Inferior parietal cortex (tissue), 1 donor: ENCODE measurements at regions not wholly inside any gene's neighbourhood (a gene's known extent, or its start where the extent isn't known, plus 50 kb on each side); places are given as distances from the start of the nearest gene placed in this dataset.
"Not testable (repeated sequence)": the region's sequence is repeated elsewhere in the genome, so short reads cannot be mapped to it uniquely, and the experiment has no call there.

Experiments
- DNase-seq: peaks from one replicate; pipeline ENCODE4 v3.0.0-alpha.2; 2016; ENCODE audit errors: extremely low spot score

GRCh38 chr12:78269620-78270019, 438.9 kb downstream of the NAV3 start:
- DNase-seq: no peak

GRCh38 chr12:78271546-78271945, 440.9 kb downstream of the NAV3 start:
- no peak for DNase-seq

- no peak for DNase-seq
These were observed 445.2 kb downstream of the NAV3 start for GRCh38 chr12:78275886-78276285.

GRCh38 chr12:78278706-78279190, 448.1 kb downstream of the NAV3 start:
- no peak for DNase-seq

GRCh38 chr12:78279567-78279966, 448.9 kb downstream of the NAV3 start:
- DNase-seq: no peak

- DNase-seq: not testable (repeated sequence)
These were observed 450.4 kb downstream of the NAV3 start for GRCh38 chr12:78281102-78281501.

GRCh38 chr12:78284417-78284816, 453.7 kb downstream of the NAV3 start:
- no peak for DNase-seq

- DNase-seq: no peak
These were observed 460.1 kb downstream of the NAV3 start for GRCh38 chr12:78290606-78291345.

- DNase-seq: no peak
These were observed 462.5 kb downstream of the NAV3 start for GRCh38 chr12:78293059-78293686.

- not testable (repeated sequence) for DNase-seq
These were observed 470.6 kb downstream of the NAV3 start for GRCh38 chr12:78301282-78301681.

- no peak for DNase-seq
These were observed 475.1 kb downstream of the NAV3 start for GRCh38 chr12:78305808-78306207.

- no peak for DNase-seq
These were observed 475.5 kb downstream of the NAV3 start for GRCh38 chr12:78306236-78306635.

- DNase-seq: no peak
These were observed 478.0 kb downstream of the NAV3 start for GRCh38 chr12:78308701-78309100.

- DNase-seq: no peak
These were observed 484.3 kb downstream of the NAV3 start for GRCh38 chr12:78315028-78315427.

- DNase-seq: no peak
These were observed 485.4 kb downstream of the NAV3 start for GRCh38 chr12:78316136-78316535.

- no peak for DNase-seq
These were observed 486.2 kb downstream of the NAV3 start for GRCh38 chr12:78316631-78317468.

GRCh38 chr12:78321696-78322095, 491.0 kb downstream of the NAV3 start:
- no peak for DNase-seq

- no peak for DNase-seq
These were observed 492.5 kb downstream of the NAV3 start for GRCh38 chr12:78323226-78323625.

- DNase-seq: no peak
These were observed 493.5 kb downstream of the NAV3 start for GRCh38 chr12:78324234-78324633.

- no peak for DNase-seq
These were observed 497.8 kb downstream of the NAV3 start for GRCh38 chr12:78328524-78328923.

- no peak for DNase-seq
These were observed 499.4 kb downstream of the NAV3 start for GRCh38 chr12:78330131-78330530.

GRCh38 chr12:78331181-78331580, 500.5 kb downstream of the NAV3 start:
- DNase-seq: no peak
